ENCODE measurements at regions not wholly inside any gene's neighbourhood (a gene's known extent, or its start where the extent isn't known, plus 50 kb on each side); places are given as distances from the start of the nearest gene placed in this dataset.

- Histone ChIP-seq H2BK20ac (ENCODE audit: low read depth, low read length, poor library complexity, severe bottlenecking) (no peak overlapping the region), H3K9me3 (ENCODE audit: control insufficient read depth, low read depth, low read length) (no peaks in the 10 kb centered on the region), H4K8ac (replicated peaks; ENCODE audit: insufficient read length, low read depth, low read length) (no peak overlapping the region), H3K4me2 (ENCODE audit: insufficient read depth, insufficient read length, low read length) (peak overlapping the region; percentile 60), H3K4me1 (ENCODE audit: insufficient read depth, low read length) (peaks cover 21% of the 10 kb centered on the region), H3K56ac (ENCODE audit: insufficient read length, low read depth, low read length) (no peak overlapping the region), H2BK15ac (ENCODE audit: low read depth, low read length) (no peak overlapping the region), H2AK5ac (ENCODE audit: insufficient read length, low read length) (no peak overlapping the region), H2AFZ (ENCODE audit: low read length) (no peak overlapping the region), H4K91ac (ENCODE audit: insufficient read length, low read depth, low read length) (no peak overlapping the region), H3K79me1 (ENCODE audit: insufficient read depth, low read depth, low read length, poor library complexity, severe bottlenecking) (no peaks in the 10 kb centered on the region), H3K27ac (ENCODE audit: insufficient read length, low read depth, low read length) (peak overlapping the region; percentile 91), H2BK12ac (ENCODE audit: insufficient read length, low read depth, low read length) (no peak overlapping the region), H3K79me2 (ENCODE audit: insufficient read depth, low read length) (no peaks in the 10 kb centered on the region), H4K5ac (ENCODE audit: insufficient read length, low read depth, low read length) (no peak overlapping the region), H3T11ph (ENCODE audit: low read length) (peak overlapping the region; percentile 19), H2BK120ac (ENCODE audit: low read depth, low read length, poor library complexity, severe bottlenecking) (no peak overlapping the region), H3K23me2 (ENCODE audit: insufficient read length, low read depth, low read length, poor library complexity, severe bottlenecking) (no peaks in the 10 kb centered on the region), H2BK5ac (ENCODE audit: insufficient read length, low read length) (no peak overlapping the region), H3K18ac (ENCODE audit: insufficient read length, low read depth, low read length) (peak overlapping the region; percentile 26), H3K4ac (ENCODE audit: low read depth, low read length) (no peak overlapping the region), H3K14ac (ENCODE audit: insufficient read depth, low read length) (no peak overlapping the region), H3K27me3 (ENCODE audit: insufficient read depth, low read length) (no peaks in the 10 kb centered on the region), H3K9ac (ENCODE audit: extremely low read depth, insufficient read length, low read length) (no peak overlapping the region), H4K20me1 (ENCODE audit: control insufficient read depth, insufficient read depth, insufficient read length) (no peaks in the 10 kb centered on the region), H3K23ac (ENCODE audit: insufficient read length, low read depth, low read length) (no peak overlapping the region)
- Mint-ChIP-seq H3K4me3 (peak overlapping the region; percentile 1 to 50; a peak in 4 of 5 replicates), H3K27me3 (ENCODE audit: low read depth) (no peaks in the 10 kb centered on the region), H3K4me1 (peaks cover 41 to 55% of the 10 kb centered on the region in 2 experiments), H3K9me3 (peaks cover 3 to 10% of the 10 kb centered on the region in 2 experiments; a peak in 3 of 5 replicates), H3K36me3 (ENCODE audit: insufficient read depth in 1 of 3, low read depth in 3 of 3) (peaks cover 5 to 13% (median 11%) of the 10 kb centered on the region in 3 experiments), H3K27ac (peak overlapping the region; percentile 39 to 96 (median 84))
- no peak for TF ChIP-seq CTCF (conservative IDR thresholded peaks at IDR 0.05)
- no CpG with 5 or more reads among the region's 4 CpGs for WGBS (ENCODE audit: extremely low coverage, insufficient read length, low lambda C conversion rate)
- peak; percentile 79 for DNase-seq
Observed at GRCh38 chrX:97984641-97985040, 1100.9 kb downstream of the RPA4 start.

All from H9 (cell line).